ENCODE measurements at regions not wholly inside any gene's neighbourhood (a gene's known extent, or its start where the extent isn't known, plus 50 kb on each side); places are given as distances from the start of the nearest gene placed in this dataset.

DNA sequence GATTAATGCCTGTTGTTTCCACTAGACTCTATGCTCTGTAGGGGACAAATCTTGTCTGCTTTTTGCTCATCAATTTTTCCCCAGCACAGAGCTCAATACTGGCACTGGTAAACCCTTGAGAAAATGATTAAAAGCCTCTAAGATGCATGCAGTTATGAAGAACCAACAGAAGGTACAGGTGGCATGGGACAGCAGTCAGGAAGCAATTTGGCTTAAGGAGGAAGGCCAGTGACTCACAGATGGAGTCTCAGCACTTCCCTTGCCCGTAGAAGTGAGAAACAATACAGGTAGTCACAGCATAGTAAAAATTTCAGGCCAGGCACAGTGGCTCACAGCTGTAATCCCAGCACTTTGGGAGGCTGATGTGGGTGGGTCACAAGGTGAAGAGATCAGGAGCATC, 504.7 kb upstream of the RBFOX1 start:
- TF ChIP-seq, protein P1, sequence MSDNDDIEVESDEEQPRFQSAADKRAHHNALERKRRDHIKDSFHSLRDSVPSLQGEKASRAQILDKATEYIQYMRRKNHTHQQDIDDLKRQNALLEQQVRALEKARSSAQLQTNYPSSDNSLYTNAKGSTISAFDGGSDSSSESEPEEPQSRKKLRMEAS (IDR thresholded peaks at IDR 0.05), result no peak
- TF ChIP-seq, protein P2, sequence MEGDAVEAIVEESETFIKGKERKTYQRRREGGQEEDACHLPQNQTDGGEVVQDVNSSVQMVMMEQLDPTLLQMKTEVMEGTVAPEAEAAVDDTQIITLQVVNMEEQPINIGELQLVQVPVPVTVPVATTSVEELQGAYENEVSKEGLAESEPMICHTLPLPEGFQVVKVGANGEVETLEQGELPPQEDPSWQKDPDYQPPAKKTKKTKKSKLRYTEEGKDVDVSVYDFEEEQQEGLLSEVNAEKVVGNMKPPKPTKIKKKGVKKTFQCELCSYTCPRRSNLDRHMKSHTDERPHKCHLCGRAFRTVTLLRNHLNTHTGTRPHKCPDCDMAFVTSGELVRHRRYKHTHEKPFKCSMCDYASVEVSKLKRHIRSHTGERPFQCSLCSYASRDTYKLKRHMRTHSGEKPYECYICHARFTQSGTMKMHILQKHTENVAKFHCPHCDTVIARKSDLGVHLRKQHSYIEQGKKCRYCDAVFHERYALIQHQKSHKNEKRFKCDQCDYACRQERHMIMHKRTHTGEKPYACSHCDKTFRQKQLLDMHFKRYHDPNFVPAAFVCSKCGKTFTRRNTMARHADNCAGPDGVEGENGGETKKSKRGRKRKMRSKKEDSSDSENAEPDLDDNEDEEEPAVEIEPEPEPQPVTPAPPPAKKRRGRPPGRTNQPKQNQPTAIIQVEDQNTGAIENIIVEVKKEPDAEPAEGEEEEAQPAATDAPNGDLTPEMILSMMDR (IDR thresholded peaks at IDR 0.05 in 2 of 3, conservative IDR thresholded peaks at IDR 0.05 in 1 of 3; ENCODE audit: borderline replicate concordance in 1 of 3, insufficient read depth in 1 of 3, low read depth in 2 of 3, low read length in 2 of 3), result no peak
- TF ChIP-seq EZH2 (IDR thresholded peaks at IDR 0.05), result no peak
- no peak for TF ChIP-seq ZNF274 (IDR thresholded peaks at IDR 0.05; ENCODE audit: low read depth, low read length)
- TF ChIP-seq POLR2AphosphoS5 (IDR thresholded peaks at IDR 0.05; ENCODE audit: low read depth, low read length), result no peak
